ENCODE measurements at regions not wholly inside any gene's neighbourhood (a gene's known extent, or its start where the extent isn't known, plus 50 kb on each side); places are given as distances from the start of the nearest gene placed in this dataset.

- Histone ChIP-seq H4K20me1 (ENCODE audit: insufficient read depth) (no peaks in the 10 kb centered on the region), H3K4me3 (no peak overlapping the region), H2AFZ (no peak overlapping the region), H3K9me2 (ENCODE audit: insufficient read depth) (no peaks in the 10 kb centered on the region), H3K27ac (no peak overlapping the region), H3K4me2 (ENCODE audit: unreplicated experiment) (no peak overlapping the region), H3F3A (ENCODE audit: insufficient read depth) (no peaks in the 10 kb centered on the region), H3K27me3 (replicated peaks; ENCODE audit: insufficient read depth) (no peaks in the 10 kb centered on the region), H3K36me3 (ENCODE audit: low read depth) (no peaks in the 10 kb centered on the region), H3K9me3 (ENCODE audit: low read depth) (peaks cover 6% of the 10 kb centered on the region), H3K9ac (no peak overlapping the region), H3K4me1 (ENCODE audit: insufficient read depth) (no peaks in the 10 kb centered on the region), H3K79me2 (ENCODE audit: insufficient read depth) (no peaks in the 10 kb centered on the region)
- TF ChIP-seq EZH2 (IDR thresholded peaks at IDR 0.05; ENCODE audit: insufficient read depth, poor library complexity, severe bottlenecking) (no peak), EZH2phosphoT487 (IDR thresholded peaks at IDR 0.05; ENCODE audit: insufficient read depth, low read depth) (no peak)
- in situ Hi-C loops (cut with MboI): no loop called here
- no peak for DNase-seq
- 94 to 98% methylated on average over 3 of the region's 3 CpGs for WGBS, 2 experiments (ENCODE audit: low coverage in 1 of 2, low lambda C conversion rate in 2 of 2, missing lambda C conversion rate in 2 of 2)
These were observed 724.8 kb upstream of the RIOK2 start for GRCh38 chr5:97907646-97908400.

GRCh38 chr5:97909541-97909940 lies 726.5 kb upstream of the RIOK2 start:
- H3F3A ChIP-seq (ENCODE audit: insufficient read depth): no peaks in the 10 kb centered on the region
- H3K36me3 ChIP-seq (ENCODE audit: low read depth): no peaks in the 10 kb centered on the region
- H3K27me3 ChIP-seq (replicated peaks; ENCODE audit: insufficient read depth): no peaks in the 10 kb centered on the region
- H3K79me2 ChIP-seq (ENCODE audit: insufficient read depth): no peaks in the 10 kb centered on the region
- DNase-seq: no peak
- H3K27ac ChIP-seq: no peak overlapping the region
- H2AFZ ChIP-seq: no peak overlapping the region
- no peak overlapping the region for H3K9ac ChIP-seq
- no peaks in the 10 kb centered on the region for H3K4me1 ChIP-seq (ENCODE audit: insufficient read depth)
- H3K4me3 ChIP-seq: no peak overlapping the region
- no peaks in the 10 kb centered on the region for H4K20me1 ChIP-seq (ENCODE audit: insufficient read depth)
- TF ChIP-seq EZH2phosphoT487 (IDR thresholded peaks at IDR 0.05; ENCODE audit: insufficient read depth, low read depth) (no peak), EZH2 (IDR thresholded peaks at IDR 0.05; ENCODE audit: insufficient read depth, poor library complexity, severe bottlenecking) (no peak)
- H3K9me2 ChIP-seq (ENCODE audit: insufficient read depth): no peaks in the 10 kb centered on the region
- no peaks in the 10 kb centered on the region for H3K9me3 ChIP-seq (ENCODE audit: low read depth)
- in situ Hi-C loops (cut with MboI): no loop called here
- no peak overlapping the region for H3K4me2 ChIP-seq (ENCODE audit: unreplicated experiment)
- WGBS, 2 experiments (ENCODE audit: low coverage in 1 of 2, low lambda C conversion rate in 2 of 2, missing lambda C conversion rate in 2 of 2): 80 to 95% methylated on average over 1 of the region's 1 CpG

DNA sequence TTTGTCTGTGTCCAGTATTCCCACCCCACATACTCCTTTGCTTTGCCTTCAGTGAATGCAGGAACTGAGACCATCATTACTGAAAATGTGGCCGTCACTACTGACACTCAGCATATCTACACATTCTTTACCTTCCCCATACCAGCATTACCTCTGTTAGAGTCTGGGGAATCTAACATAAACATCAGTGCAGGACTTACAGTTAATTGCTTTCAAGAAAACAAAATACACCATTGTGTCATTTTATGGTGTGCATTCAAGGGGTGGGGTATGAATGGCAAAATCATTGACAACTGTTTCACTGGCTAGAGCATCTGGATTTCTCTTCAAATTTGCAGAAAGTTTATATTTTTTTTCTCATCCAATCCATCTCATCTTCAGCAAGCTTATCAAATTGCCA lies 731.4 kb upstream of the RIOK2 start:
- Histone ChIP-seq H3K36me3 (ENCODE audit: low read depth) (no peaks in the 10 kb centered on the region), H3K9me3 (ENCODE audit: low read depth) (no peaks in the 10 kb centered on the region), H3K4me1 (ENCODE audit: insufficient read depth) (no peaks in the 10 kb centered on the region), H2AFZ (no peak overlapping the region), H4K20me1 (ENCODE audit: insufficient read depth) (no peaks in the 10 kb centered on the region), H3K79me2 (ENCODE audit: insufficient read depth) (no peaks in the 10 kb centered on the region), H3K4me3 (no peak overlapping the region), H3K9me2 (ENCODE audit: insufficient read depth) (no peaks in the 10 kb centered on the region), H3K27ac (no peak overlapping the region), H3K4me2 (ENCODE audit: unreplicated experiment) (no peak overlapping the region), H3K27me3 (replicated peaks; ENCODE audit: insufficient read depth) (no peaks in the 10 kb centered on the region), H3F3A (ENCODE audit: insufficient read depth) (no peaks in the 10 kb centered on the region), H3K9ac (no peak overlapping the region)
- TF ChIP-seq EZH2 (IDR thresholded peaks at IDR 0.05; ENCODE audit: insufficient read depth, poor library complexity, severe bottlenecking): no peak
- no peak for TF ChIP-seq EZH2phosphoT487 (IDR thresholded peaks at IDR 0.05; ENCODE audit: insufficient read depth, low read depth)
- DNase-seq: no peak
- WGBS, 2 experiments (ENCODE audit: low coverage in 1 of 2, low lambda C conversion rate in 2 of 2, missing lambda C conversion rate in 2 of 2): 97 to 100% methylated on average over 1 of the region's 1 CpG
- in situ Hi-C loops (cut with MboI): no loop called here

DNA sequence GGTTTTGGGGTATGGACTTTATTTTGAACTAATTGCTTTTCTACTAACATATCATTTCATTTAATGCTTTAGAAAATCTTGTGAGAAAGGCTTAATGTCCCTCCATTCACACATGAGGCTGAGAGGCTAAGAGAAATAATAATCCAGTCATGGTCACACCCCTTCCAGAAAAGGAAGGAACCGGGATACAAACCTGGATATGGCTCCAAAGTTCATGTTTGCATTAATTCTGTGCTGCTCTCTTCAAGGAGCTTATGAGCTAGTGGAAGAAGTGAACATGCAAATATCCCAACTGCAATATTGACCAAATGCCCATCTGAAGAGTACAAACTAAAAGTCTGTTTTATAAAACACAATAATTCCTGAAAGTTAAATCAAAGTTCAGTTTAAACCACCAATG lies 732.1 kb upstream of the RIOK2 start:
- Histone ChIP-seq H3K36me3 (ENCODE audit: low read depth) (no peaks in the 10 kb centered on the region), H3K4me1 (ENCODE audit: insufficient read depth) (no peaks in the 10 kb centered on the region), H3F3A (ENCODE audit: insufficient read depth) (no peaks in the 10 kb centered on the region), H3K27ac (no peak overlapping the region), H2AFZ (no peak overlapping the region), H3K4me3 (no peak overlapping the region), H3K27me3 (replicated peaks; ENCODE audit: insufficient read depth) (no peaks in the 10 kb centered on the region), H4K20me1 (ENCODE audit: insufficient read depth) (no peaks in the 10 kb centered on the region), H3K9me3 (ENCODE audit: low read depth) (no peaks in the 10 kb centered on the region), H3K9me2 (ENCODE audit: insufficient read depth) (no peaks in the 10 kb centered on the region), H3K4me2 (ENCODE audit: unreplicated experiment) (no peak overlapping the region), H3K9ac (no peak overlapping the region), H3K79me2 (ENCODE audit: insufficient read depth) (no peaks in the 10 kb centered on the region)
- TF ChIP-seq EZH2phosphoT487 (IDR thresholded peaks at IDR 0.05; ENCODE audit: insufficient read depth, low read depth): no peak
- TF ChIP-seq EZH2 (IDR thresholded peaks at IDR 0.05; ENCODE audit: insufficient read depth, poor library complexity, severe bottlenecking): no peak
- no peak for DNase-seq
- WGBS, 2 experiments (ENCODE audit: low coverage in 1 of 2, low lambda C conversion rate in 2 of 2, missing lambda C conversion rate in 2 of 2): 97 to 100% methylated on average over 1 of the region's 1 CpG
- in situ Hi-C loops (cut with MboI): no loop called here

Measured in GM23248 (cell line).